Panc1 (cell line): ENCODE measurements at regions not wholly inside any gene's neighbourhood (a gene's known extent, or its start where the extent isn't known, plus 50 kb on each side); places are given as distances from the start of the nearest gene placed in this dataset.

Experiments used
- ATAC-seq: fragments of 200-7000 bp; cut with Tn5 transposase; 2 replicates; pipeline ENCODE4 v1.9.1; 2020; ENCODE audit warnings: mild to moderate bottlenecking, moderate library complexity
- BruUV-seq: library from RNA; stranded (reverse); fragments of 400-500 nt; replicated peaks from 2 replicates; lab custom pipeline; 2021; lab: Mats Ljungman, UMichigan
- CTCF ChIA-PET: fragments of 300-600 bp; sonication (Branson Sonifier 250); formaldehyde crosslinking; loops from one replicate; lab custom pipeline; 2022; ENCODE audit warnings: antibody characterized with exemption; lab: Charles Lee
- POLR2A ChIA-PET: fragments of 300-600 bp; sonication (Branson Sonifier 250); formaldehyde crosslinking; loops from one replicate; lab custom pipeline; 2022; ENCODE audit warnings: antibody characterized with exemption; lab: Charles Lee
- DNase-seq: peaks from one replicate; pipeline ENCODE4 v3.0.0-alpha.2; 2010; ENCODE audit warnings: low read depth, low spot score
- H3K27ac ChIP-seq: 2 replicates; pipeline ENCODE4 v1.5.1; 2011; ENCODE audit warnings: mild to moderate bottlenecking, low read length, inconsistent platforms
- H3K27me3 ChIP-seq: fragments of 200-500 bp; sonication (Bioruptor generic); 2 replicates; pipeline ENCODE4 v1.6.0; 2014; ENCODE audit warnings: low read length, inconsistent platforms; ENCODE audit not compliant: control insufficient read depth, insufficient read depth
- H3K36me3 ChIP-seq: fragments of 200-500 bp; sonication (Bioruptor generic); 2 replicates; pipeline ENCODE4 v1.5.1; 2014; ENCODE audit warnings: inconsistent platforms, mild to moderate bottlenecking, low read length, moderate library complexity; ENCODE audit not compliant: control insufficient read depth, insufficient read depth
- H3K4me1 ChIP-seq: 2 replicates; pipeline ENCODE4 v1.5.1; 2011; ENCODE audit warnings: inconsistent platforms, mild to moderate bottlenecking, low read length, moderate library complexity; ENCODE audit not compliant: control insufficient read depth, insufficient read depth
- H3K4me3 ChIP-seq, 2 experiments: 2 replicates each; pipeline ENCODE4 v1.5.1; 2011 to 2012; ENCODE audit warnings: low read depth in 2 of 2, low read length in 2 of 2, mild to moderate bottlenecking in 2 of 2, inconsistent platforms in 1 of 2, moderate library complexity in 1 of 2
- H3K9me3 ChIP-seq: fragments of 200-500 bp; sonication (Bioruptor generic); 2 replicates; pipeline ENCODE4 v1.5.1; 2014; ENCODE audit warnings: low read depth, mild to moderate bottlenecking, inconsistent platforms, low read length, moderate library complexity; ENCODE audit not compliant: control insufficient read depth, insufficient read depth
- CTCF ChIP-seq: fragments of 450-650 bp; IDR thresholded peaks from 2 replicates; pipeline ENCODE4 v1.5.1; 2017; ENCODE audit warnings: mild to moderate bottlenecking
- POLR2AphosphoS5 ChIP-seq: IDR thresholded peaks from 2 replicates; pipeline ENCODE4 v1.6.1; 2012; ENCODE audit warnings: mild to moderate bottlenecking, low read depth, low read length, moderate library complexity
- REST ChIP-seq, 2 experiments: IDR thresholded peaks; 2 replicates each; pipeline ENCODE4 v1.6.1; 2011 to 2012; ENCODE audit warnings: low read depth in 2 of 2, control low read depth in 1 of 2, low read length in 1 of 2, mild to moderate bottlenecking in 1 of 2, moderate library complexity in 1 of 2; ENCODE audit not compliant: insufficient read depth in 1 of 2
- SIN3A ChIP-seq: IDR thresholded peaks from 2 replicates; pipeline ENCODE4 v1.6.1; 2012; ENCODE audit warnings: low read depth, mild to moderate bottlenecking, low read length, moderate library complexity, borderline replicate concordance; ENCODE audit not compliant: insufficient read depth
- TCF7L2 ChIP-seq: IDR thresholded peaks from 2 replicates; pipeline ENCODE4 v1.6.1; 2011; ENCODE audit warnings: mild to moderate bottlenecking, low read depth, low read length, inconsistent platforms
- in situ Hi-C: cut with HindIII; loops from 2 replicates; pipeline ENCODE4 v1.10.0; 2016; ENCODE audit warnings: low sequenced_read_pairs, low pct_unique_long_range_greater_than_20kb
- intact Hi-C: fragments of 100-400 bp; cut with micrococcal nuclease; formaldehyde crosslinking; loops from one replicate; pipeline ENCODE4 v1.10.0; 2022; ENCODE audit not compliant: unreplicated experiment

- Histone ChIP-seq H3K4me3 (no peak overlapping the region), H3K27ac (no peak overlapping the region), H3K27me3 (peaks cover 10% of the 10 kb centered on the region; the same call in 1 of the 2 replicates), H3K9me3 (no peaks in the 10 kb centered on the region), H3K36me3 (no peaks in the 10 kb centered on the region), H3K4me1 (no peaks in the 10 kb centered on the region)
- CTCF ChIA-PET: no interaction called here
- POLR2A ChIA-PET: no interaction called here
- no peak for TF ChIP-seq REST (IDR thresholded peaks at IDR 0.05; ENCODE audit: insufficient read depth in 1 of 2, low read depth in 2 of 2, low read length in 1 of 2)
- no peak for TF ChIP-seq SIN3A
- no peak for TF ChIP-seq POLR2AphosphoS5
- no peak for TF ChIP-seq TCF7L2
- no peak for TF ChIP-seq CTCF
- intact Hi-C loops: no loop called here
- DNase-seq (no peak), ATAC-seq (no peak)
- in situ Hi-C loops: no loop called here
- no TSS peak for BruUV-seq
Measured at GRCh38 chr2:3000968-3001367, 376.6 kb downstream of the EIPR1 start.

GRCh38 chr2:3000125-3000524 is 377.5 kb downstream of the EIPR1 start:
- no TSS peak for BruUV-seq

More at GRCh38 chr2:3000125-3000524, 377.5 kb downstream of the EIPR1 start:
- no peak for TF ChIP-seq CTCF
- TF ChIP-seq SIN3A: no peak
- no peak for TF ChIP-seq POLR2AphosphoS5
- no peak for TF ChIP-seq REST (IDR thresholded peaks at IDR 0.05; ENCODE audit: insufficient read depth in 1 of 2, low read depth in 2 of 2, low read length in 1 of 2)
- no peak for TF ChIP-seq TCF7L2
- Histone ChIP-seq H3K4me1 (no peaks in the 10 kb centered on the region), H3K4me3 (no peak overlapping the region), H3K27ac (no peak overlapping the region), H3K27me3 (peaks cover 10% of the 10 kb centered on the region; the same call in 1 of the 2 replicates), H3K36me3 (no peaks in the 10 kb centered on the region), H3K9me3 (no peaks in the 10 kb centered on the region)
- in situ Hi-C loops (no loop called here), intact Hi-C loops (no loop called here)
- ATAC-seq (no peak), DNase-seq (no peak)
- ChIA-PET POLR2A (no interaction called here), CTCF (no interaction called here)
